HG03342 (cell line): ENCODE measurements at regions not wholly inside any gene's neighbourhood (a gene's known extent, or its start where the extent isn't known, plus 50 kb on each side); places are given as distances from the start of the nearest gene placed in this dataset.

Experiments
- ATAC-seq: cut with Tn5 transposase; IDR thresholded peaks from one replicate; pipeline ENCODE4 v1.9.1; 2021; ENCODE audit warnings: mild to moderate bottlenecking, moderate library complexity; ENCODE audit not compliant: unreplicated experiment

GRCh38 chr1:82628887-82629286 is 828.2 kb downstream of the ADGRL2 start:
- no peak for ATAC-seq

- no peak for ATAC-seq
Measured at GRCh38 chr1:82625537-82625936, 824.8 kb downstream of the ADGRL2 start.

- no peak for ATAC-seq
Measured at GRCh38 chr1:82621076-82621475, 820.3 kb downstream of the ADGRL2 start.

- no peak for ATAC-seq
Measured at GRCh38 chr1:82614090-82614489, 813.4 kb downstream of the ADGRL2 start.

- no peak for ATAC-seq
Measured at GRCh38 chr1:82612986-82613385, 812.3 kb downstream of the ADGRL2 start.

GRCh38 chr1:82606546-82606945 is 805.8 kb downstream of the ADGRL2 start:
- no peak for ATAC-seq

- ATAC-seq, result no peak
Measured at GRCh38 chr1:82604524-82604923, 803.8 kb downstream of the ADGRL2 start.

- no peak for ATAC-seq
Measured at GRCh38 chr1:82600314-82600713, 799.6 kb downstream of the ADGRL2 start.

GRCh38 chr1:82598812-82599211 is 798.1 kb downstream of the ADGRL2 start:
- no peak for ATAC-seq

GRCh38 chr1:82598337-82598736 is 797.6 kb downstream of the ADGRL2 start:
- no peak for ATAC-seq

- no peak for ATAC-seq
Measured at GRCh38 chr1:82597649-82598048, 796.9 kb downstream of the ADGRL2 start.

GRCh38 chr1:82597141-82597540 is 796.4 kb downstream of the ADGRL2 start:
- ATAC-seq, result no peak

- ATAC-seq, result no peak
Measured at GRCh38 chr1:82593561-82593960, 792.8 kb downstream of the ADGRL2 start.

- no peak for ATAC-seq
Measured at GRCh38 chr1:82589588-82589987, 788.9 kb downstream of the ADGRL2 start.

GRCh38 chr1:82587371-82587770 is 786.6 kb downstream of the ADGRL2 start:
- ATAC-seq, result no peak

GRCh38 chr1:82586473-82586872 is 785.7 kb downstream of the ADGRL2 start:
- no peak for ATAC-seq

- ATAC-seq, result no peak
Measured at GRCh38 chr1:82582347-82582746, 781.6 kb downstream of the ADGRL2 start.

- no peak for ATAC-seq
Measured at GRCh38 chr1:82578086-82578726, 777.5 kb downstream of the ADGRL2 start.

- no peak for ATAC-seq
Measured at GRCh38 chr1:82567348-82567747, 766.6 kb downstream of the ADGRL2 start.

- no peak for ATAC-seq
Measured at GRCh38 chr1:82565546-82565945, 764.8 kb downstream of the ADGRL2 start.

- no peak for ATAC-seq
Measured at GRCh38 chr1:82565146-82565545, 764.4 kb downstream of the ADGRL2 start.

- ATAC-seq, result no peak
Measured at GRCh38 chr1:82564333-82564732, 763.6 kb downstream of the ADGRL2 start.

- ATAC-seq, result no peak
Measured at GRCh38 chr1:82562448-82562847, 761.7 kb downstream of the ADGRL2 start.
